GM21717 (cell line): ENCODE measurements at regions not wholly inside any gene's neighbourhood (a gene's known extent, or its start where the extent isn't known, plus 50 kb on each side); places are given as distances from the start of the nearest gene placed in this dataset.

Source experiments
- ATAC-seq: cut with Tn5 transposase; IDR thresholded peaks from one replicate; pipeline ENCODE4 v1.9.1; 2021; ENCODE audit warnings: mild to moderate bottlenecking, moderate library complexity; ENCODE audit not compliant: unreplicated experiment

DNA sequence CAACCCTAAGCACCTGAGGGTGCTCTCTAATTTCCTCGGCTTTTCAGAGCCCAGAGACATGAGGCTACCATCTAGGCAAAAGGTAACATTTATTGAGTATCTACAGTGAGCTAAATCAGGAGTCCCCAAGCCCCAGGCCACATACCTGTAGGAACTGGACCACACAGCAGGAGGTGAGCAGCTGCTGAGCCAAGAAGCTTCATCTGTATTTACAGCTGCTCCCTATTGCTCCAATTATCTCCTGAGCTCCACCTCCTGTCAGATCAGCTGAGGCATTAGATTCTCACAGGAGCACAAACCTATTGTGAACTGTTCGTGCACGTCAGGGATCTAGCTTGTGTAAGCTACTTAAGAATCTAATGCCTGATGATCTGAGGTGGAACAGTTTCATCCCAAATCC, 70.2 kb downstream of the RND3 start:
- no peak for ATAC-seq

DNA sequence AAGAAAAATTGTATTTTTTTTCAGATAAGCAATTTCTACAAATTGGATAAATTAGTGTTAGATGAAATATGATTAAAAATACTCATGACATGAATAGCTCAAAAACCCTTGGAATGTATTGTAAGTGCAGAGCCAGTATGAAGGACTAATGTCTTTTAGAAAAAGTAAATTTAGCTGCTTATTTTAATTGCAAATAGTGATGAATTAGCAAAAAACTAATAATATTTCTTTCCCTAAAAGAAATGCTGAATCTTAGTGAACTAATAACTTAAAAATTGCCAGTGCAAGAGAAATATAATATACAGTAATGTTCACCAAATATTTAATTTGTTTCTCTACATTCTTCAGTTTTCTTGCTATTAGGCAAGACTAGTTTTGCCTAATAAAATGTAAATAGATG, 72.4 kb downstream of the RND3 start:
- ATAC-seq = no peak

DNA sequence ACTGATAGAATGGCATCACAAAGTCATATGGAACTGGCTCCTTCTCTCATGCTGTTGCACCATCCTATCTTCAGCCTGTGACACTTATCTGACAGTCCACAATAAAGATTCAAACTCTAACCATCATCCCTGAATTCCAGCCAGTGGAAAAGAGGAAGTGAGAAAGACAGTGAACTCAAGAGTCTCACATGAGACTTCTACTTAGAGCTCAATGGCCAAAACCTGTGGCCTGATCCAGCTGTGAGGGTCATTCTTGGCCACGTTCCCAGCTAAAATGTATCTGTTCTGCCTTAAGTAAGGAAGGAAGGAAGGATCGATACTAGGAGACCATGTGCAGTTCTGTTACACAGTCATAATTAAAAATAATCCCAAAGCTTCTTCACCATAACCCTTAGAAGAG, 73.6 kb downstream of the RND3 start:
- ATAC-seq = no peak

DNA sequence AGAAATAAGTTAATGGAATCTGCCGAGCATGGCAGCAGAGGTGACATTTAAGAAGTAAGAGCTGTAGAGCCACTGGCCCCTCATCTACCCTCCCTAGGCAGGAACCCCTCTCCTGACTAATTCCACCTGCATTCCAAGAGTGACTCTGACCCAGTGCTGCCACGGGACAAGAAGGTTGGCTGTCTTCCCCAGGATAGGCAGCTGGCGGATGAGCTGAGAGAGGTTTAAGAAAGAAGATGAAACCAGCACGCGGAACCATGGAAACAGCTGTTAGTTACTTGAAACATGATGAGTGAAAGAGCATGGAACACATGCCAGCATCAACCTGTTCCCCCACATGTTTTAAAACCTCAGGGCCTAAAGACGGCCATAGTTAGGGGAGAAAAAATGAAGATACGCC, 74.1 kb downstream of the RND3 start:
- ATAC-seq = no peak

DNA sequence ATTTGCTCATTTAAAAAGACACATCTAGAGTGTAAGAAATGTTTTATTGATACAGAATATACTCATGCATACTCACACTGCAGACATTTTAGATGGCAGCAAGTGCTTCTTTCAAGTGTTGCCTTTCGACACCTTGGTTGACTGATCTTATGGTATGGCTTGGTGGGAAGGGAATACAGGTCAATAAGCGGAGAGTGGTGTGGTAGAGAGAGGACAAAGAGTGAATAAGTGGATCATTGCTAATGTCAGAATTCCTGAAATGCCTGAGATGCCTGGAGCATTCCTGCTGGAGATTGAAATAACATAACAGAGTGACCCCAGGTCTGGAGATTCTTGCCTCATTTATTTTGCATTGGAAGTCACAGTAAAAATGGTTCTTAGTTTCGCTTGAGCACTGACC, 76.7 kb downstream of the RND3 start:
- ATAC-seq = no peak

DNA sequence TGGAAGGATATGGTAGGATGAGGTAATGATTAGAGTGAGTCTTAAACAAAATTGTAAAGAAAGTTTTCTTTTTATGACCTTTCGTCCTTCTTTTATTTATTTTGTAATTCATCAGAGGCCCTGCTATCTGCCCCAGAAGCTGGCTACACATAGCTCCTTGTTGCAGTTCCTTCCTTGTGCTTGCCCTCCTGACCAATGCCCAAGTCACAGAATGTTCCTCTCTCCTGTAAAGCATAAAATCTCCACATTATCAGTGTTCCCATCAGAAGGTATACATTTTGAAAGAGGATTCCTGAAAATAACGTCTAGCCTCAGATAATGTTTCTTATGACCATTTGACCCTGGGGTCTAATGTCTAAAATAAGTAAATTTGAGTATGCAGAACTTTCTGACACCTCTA, 78.3 kb downstream of the RND3 start:
- no peak for ATAC-seq

DNA sequence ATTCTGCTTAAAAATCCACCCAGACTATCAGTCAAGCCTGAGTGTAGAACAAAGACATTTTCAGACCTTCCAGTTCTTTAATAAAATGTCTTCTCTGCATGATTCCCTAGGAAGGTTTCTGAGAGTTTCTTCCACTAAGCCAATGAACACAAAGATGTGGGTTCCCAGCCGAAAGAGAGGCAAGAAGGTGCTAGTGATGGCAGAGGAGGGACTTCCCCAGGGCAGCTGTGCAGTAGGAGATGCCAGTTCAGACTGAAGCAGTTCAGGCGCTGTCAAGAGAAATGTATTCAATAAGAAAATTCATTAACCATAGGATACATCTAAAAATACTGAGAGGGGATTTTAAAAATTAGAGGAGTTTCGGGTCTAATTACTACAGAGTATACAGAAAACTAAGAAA, 83.3 kb downstream of the RND3 start:
- ATAC-seq = peak; percentile 75

DNA sequence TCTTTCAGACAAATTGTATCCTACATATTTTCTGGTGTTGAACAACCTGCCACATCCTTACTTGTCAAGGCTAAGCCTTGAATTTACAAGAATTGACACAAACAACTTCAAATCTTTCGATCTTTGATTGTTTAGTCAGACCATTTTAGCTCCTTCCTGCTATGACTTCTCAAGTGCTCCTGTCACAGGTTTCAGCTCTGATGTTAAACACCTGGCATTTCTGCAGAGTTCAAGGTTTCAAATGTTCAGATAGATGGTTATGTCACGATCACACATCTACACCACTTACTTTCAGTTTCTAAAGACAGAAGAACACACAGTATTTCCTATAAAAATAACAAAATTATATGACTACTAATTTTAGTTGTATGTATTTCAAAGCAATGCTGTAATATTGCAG, 84.0 kb downstream of the RND3 start:
- peak; percentile 99 for ATAC-seq

DNA sequence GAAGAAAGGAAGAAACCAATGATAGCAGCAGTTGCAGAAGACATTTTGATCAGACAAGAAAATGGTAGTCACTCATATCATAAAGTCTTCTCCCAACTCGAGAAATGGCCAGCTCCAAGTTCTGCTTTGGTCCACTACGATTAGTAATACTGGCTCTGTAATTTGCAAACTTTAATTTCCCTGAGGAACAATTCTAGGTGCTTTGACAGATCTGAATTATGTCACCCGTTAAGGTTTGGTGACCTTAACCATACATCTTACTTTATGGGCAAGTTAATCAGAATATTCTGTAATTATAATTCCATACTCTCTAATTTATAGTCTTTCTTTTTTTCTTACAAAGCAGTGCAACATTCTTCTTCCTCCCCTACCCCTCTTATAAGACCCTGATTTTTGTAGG, 84.5 kb downstream of the RND3 start:
- no peak for ATAC-seq

DNA sequence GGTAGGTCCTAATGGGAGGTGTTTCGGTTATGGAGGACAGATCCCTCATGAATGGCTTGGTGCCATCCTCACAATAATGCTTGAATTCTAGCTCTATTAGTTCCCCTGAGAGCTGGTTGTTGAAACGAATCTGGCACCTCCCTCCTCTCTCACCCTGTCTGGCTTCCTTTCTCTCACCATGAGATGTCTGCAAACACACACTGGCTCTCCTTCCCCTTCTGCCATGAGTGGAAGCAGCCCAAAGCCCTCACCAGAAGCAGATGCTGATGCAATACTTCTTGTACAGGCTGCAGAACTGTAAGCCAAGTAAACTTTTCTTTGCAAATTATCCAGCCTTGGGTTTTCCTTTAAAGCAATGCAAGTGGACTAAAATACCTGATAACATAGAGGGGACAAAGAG, 86.6 kb downstream of the RND3 start:
- ATAC-seq = no peak

DNA sequence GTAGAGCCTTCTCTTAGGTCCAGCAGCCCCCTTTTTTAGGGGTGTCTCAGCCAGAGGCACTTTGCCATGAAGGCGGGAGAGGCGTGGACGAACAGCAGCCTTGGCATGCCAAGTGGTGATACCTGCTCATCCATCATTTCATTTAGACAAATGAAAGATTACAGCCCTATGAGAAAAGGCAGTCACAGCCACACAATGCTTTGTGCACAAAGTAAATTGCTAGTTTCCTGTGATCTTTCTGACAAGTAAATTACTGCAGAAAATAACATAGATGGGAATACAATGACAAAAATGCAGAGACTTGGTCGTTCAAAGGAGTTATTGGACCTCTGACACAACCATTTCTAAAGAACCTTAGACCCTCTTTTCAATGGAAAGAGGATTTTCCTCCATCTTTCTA, 94.9 kb downstream of the RND3 start:
- no peak for ATAC-seq

DNA sequence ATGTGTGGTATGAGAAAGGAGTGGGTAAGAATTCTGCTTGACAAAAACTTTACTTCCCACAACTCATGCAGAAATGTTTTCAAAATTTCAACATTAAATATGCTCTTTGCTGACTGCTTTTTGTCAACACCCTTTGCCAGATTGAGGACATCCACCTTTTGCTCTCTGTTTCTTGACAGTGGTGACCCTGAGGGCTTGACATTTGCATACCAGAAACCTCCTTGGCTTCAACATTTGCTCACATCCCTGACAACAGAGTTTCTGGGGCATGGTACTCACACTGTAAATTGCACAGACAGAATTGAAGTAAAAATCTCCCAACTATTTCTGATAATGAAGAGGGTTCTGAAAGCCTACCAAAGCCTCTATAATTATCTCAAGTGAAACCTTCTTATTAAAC, 95.7 kb downstream of the RND3 start:
- peak; percentile 84 for ATAC-seq

DNA sequence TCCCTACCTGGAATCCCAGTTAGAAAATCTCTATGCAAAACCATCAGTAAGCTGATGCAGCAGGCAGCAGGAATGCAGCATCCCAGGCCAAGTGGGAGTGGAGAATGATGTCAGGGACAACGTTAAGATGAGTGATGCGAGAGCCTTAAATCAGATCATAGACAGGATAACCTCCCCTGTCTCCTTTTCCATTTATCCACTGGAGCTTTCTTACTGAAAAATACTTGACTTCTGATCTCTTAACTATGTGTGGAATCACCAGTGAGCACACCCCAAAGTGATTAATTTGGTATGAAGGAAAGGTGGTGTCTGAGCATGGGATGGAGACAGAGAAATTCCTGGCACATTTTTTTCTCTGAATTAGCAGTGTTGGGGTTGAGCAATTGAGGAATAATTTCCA, 98.0 kb downstream of the RND3 start:
- ATAC-seq = no peak

DNA sequence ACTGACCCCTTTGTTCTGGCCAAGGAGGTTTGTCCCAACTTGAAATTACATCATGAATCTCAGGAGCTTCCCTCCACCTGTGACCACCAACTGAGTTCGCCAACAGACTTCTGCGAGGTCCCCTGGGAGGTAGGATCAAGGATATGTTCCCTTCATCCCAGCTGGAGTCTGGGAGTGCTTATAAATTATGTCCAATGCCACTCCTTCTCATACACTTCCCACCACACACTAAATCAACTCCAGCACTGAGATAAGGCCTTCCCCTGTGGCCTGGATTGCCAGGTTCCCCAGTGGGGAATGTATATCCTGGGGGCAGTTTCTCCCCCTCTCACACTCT, 99.2 kb downstream of the RND3 start:
- ATAC-seq = no peak

DNA sequence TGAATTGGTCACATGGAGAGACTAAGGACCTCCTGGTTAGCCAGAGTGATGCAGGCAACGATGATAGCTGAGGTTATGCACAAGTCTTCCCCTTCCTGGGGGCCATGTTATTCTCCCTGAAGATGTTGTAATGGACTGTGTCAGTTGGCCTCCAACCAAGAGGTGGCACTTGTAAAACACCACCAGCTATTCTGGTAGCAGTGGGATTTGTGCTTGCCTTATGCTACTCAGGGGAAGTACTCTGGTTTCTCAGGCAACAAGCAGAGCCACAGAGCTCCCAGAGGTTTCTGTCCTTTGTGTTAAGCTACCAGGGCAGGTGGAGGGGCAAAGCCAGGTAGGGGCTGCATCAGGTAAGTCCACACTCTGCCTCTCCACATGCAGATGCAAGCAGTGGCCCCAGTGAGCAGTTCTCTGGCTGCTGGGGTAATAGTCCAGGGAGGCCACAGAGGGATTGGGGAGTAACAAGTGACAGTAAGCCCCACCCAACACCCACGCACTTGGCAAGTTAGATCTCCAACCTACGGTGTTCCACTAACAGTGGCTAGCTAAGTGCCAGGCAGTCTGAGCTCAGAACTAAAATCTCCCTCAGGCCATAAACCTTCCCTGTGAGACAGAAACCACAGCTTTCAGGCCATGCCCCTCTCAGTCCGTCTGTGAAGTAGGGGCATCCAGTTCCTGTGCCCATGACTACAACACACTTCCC, 99.7 kb downstream of the RND3 start:
- ATAC-seq = no peak

DNA sequence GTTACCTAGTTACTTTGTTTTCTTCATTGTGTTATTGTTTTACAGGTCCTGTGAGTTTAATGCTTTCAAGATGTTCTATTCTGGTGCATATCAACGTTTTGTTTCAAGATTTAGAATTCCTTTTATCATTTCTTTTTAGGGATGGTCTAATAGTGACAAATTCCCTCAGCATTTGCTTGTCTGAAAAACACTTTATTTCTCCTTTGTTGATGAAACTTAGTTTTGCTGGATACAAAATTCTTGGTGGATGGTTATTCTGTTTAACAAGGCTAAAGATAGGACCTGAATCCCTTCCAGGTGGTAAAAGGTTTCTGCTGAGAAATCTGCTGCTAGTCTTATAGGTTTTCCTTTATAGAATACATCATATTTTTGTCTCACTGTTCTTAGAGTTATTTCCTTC, 102.3 kb downstream of the RND3 start:
- no peak for ATAC-seq

DNA sequence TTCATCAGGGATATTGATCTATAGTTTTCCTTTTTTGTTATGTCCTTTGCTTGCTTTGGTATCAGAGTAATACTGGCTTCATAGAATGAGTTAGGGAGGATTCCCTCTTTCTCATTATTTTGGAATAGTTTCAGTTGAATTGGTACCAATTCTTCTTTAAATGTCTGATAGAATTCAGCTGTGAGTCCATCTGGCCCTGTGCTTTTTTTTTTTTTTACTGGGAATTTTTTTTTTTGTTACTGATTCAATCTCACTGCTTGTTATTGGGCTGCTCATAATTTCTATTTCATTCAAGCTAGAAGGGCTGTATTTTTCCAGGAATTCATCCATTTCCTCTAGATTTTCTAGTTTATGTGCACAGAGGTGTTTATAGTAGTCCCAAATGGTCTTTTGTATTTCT, 103.9 kb downstream of the RND3 start:
- no peak for ATAC-seq

DNA sequence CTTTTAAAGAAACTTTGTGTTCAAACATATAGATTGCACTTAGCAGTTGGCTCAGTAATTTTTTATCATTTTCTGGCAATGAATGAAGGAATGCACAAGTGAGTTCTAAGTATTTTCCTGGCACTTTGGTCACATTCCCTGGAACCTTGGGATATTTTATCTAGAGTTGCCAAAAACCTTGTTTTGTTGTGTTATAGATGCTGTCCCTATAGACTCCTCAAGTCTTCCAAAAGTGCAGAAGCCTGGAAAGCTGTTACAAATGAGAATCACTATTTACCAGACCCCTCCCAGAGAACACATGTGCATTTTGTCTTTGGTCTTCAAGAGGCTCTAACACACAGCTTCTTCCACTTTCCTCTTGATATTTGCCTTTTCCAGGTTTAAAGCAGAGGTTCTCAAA, 108.3 kb downstream of the RND3 start:
- ATAC-seq = no peak

DNA sequence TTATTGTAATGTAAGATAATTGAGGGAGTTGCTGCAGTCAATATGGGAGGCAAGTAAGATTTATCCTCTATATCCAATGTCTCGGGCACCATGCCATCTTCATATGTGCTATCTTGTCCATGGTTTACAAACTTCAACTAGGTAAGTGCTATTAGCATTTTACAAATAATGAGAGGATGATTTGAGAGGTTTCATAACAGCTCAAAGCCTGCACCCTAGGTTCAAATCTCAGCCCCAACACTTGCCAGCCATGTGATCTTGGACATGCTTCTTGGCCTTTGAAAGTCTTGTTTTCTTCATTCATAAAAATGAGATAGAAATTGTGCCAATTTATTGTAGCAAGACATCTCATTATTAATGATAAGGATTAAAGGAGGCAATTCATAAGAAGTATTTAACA, 108.8 kb downstream of the RND3 start:
- no peak for ATAC-seq

DNA sequence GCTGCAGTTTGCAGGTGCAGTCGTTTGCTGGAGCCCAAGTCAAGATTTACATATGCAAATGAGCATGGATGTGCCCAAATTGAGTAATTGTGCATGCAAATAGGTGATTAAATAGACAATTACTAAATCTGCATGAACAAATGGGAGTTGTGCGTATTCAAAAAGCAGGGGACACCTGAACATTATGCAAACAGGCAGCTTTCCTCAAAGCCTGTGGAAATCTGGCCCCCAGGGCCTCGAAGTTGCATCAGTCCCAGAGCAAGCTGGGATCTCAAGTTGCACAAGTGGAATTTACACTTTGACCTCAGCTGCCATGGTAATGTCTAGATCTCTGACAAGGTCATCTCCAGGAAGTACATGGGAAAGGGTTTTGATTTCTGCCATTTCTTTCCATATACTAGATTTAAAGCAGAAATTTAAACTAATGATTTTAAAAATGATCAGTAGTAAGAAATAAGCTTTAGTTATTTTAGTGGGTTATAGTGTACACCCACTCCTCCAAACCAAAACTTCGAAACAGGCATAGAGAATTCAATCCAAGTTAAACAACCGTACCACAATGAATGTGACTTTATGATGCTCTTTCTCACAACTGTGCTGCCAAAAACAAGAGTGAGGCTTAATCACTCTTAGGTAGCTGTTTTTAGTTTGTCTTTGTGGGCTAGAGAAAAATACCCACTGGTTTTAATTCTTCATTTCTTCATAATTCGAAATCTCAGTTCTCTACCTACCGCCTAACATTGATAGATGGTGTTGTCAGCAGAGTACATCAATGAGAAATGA, 110.7 kb downstream of the RND3 start:
- no peak for ATAC-seq

DNA sequence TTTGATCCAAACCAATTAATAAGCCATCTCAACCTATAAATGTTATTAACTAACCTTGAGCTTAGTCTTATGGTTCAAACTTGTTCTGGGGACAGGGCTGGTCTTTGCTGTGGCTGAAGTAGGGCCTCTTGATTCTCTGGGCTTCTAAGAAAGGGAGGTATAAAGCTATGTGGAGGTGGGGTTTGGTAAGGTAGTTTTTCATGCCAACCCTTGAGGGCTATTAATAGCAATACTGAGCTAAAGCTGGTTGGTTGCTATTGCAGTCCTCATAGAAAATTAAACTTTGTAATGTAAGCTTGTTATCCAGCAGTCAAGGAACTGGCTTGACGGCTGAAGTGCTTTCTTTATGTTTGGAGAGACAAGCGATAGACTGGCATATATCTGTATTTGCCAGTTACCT, 112.1 kb downstream of the RND3 start:
- ATAC-seq = no peak

DNA sequence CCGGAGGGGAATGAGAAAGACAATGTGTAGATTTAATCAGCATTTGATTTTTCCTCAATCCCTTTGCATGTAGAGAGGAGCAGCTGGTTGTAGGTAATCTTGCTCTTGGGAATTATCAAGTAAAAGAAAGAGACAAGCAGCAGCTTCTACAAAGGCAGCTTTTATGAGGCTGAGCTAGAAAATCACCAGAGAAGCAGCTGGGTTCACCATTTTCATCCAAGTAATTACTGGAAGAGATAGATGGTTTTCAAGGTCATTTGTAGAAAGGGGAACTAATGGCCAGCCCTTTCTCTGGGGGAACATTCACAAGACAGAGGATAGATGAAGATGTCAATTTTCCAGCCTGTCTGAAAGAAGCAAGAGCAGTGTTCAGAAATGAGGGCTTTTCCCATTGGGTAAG, 113.0 kb downstream of the RND3 start:
- ATAC-seq = no peak

DNA sequence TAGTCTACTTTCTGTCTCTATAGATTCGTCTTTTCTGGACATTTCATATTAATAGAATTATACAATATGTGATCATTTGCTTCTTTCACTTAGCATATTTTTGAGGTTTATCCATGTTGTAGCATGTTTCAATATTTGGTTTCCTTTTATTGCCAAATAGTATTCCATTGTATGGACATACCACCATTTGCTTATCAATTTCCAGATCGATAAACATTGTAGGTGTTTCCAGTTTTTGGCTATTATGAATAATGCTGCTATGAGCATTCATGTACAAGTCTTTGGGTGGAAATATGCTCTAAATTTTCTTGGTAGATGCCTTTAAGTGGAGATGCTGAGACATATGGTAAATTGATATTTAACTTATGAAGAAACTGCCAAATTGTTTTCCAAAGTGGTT, 114.1 kb downstream of the RND3 start:
- no peak for ATAC-seq
